ENCODE measurements at regions not wholly inside any gene's neighbourhood (a gene's known extent, or its start where the extent isn't known, plus 50 kb on each side); places are given as distances from the start of the nearest gene placed in this dataset.

- TF ChIP-seq CTCF (IDR thresholded peaks at IDR 0.05; ENCODE audit: insufficient read depth, low read length) (no peak), GABPA (IDR thresholded peaks at IDR 0.05; ENCODE audit: low read depth) (no peak), POLR2AphosphoS5 (IDR thresholded peaks at IDR 0.05; ENCODE audit: low read depth) (no peak)
Measured at GRCh38 chr11:8757047-8757446, 74.5 kb downstream of the RPL27A start.

Measured in HL-60 (cell line).